Pulmonary artery endothelial cell (primary cell): ENCODE measurements at regions not wholly inside any gene's neighbourhood (a gene's known extent, or its start where the extent isn't known, plus 50 kb on each side); places are given as distances from the start of the nearest gene placed in this dataset.
"Not testable (repeated sequence)": the region's sequence is repeated elsewhere in the genome, so short reads cannot be mapped to it uniquely, and the experiment has no call there.

Experiments used
- DNase-seq: peaks from one replicate; pipeline ENCODE4 v3.0.0-alpha.2; 2011; ENCODE audit warnings: low read depth, low spot score

- no peak for DNase-seq
Measured at GRCh38 chr12:124476011-124476400, 91.4 kb downstream of the NCOR2 start.

- no peak for DNase-seq
Measured at GRCh38 chr12:124475295-124476010, 92.0 kb downstream of the NCOR2 start.

DNA sequence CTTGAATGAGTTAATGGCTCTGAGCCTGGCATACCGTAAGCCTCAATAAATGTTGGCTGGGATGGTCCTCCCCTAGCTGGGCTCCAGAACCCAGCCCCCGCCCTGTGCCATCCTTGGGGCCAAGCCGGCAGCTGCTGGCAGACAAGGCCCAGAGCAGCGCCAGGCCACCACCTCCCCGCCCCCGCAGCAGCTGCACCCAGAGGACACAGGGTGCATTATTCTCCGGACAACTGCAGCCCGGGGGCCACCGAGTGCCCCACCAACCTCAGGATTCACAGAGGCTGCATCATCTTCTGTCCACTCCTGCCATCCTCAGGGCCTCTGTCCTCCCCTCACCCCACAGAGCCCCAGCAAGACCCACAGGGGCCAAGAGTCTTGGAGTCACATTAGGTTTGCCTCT is 92.7 kb downstream of the NCOR2 start:
- no peak for DNase-seq

DNA sequence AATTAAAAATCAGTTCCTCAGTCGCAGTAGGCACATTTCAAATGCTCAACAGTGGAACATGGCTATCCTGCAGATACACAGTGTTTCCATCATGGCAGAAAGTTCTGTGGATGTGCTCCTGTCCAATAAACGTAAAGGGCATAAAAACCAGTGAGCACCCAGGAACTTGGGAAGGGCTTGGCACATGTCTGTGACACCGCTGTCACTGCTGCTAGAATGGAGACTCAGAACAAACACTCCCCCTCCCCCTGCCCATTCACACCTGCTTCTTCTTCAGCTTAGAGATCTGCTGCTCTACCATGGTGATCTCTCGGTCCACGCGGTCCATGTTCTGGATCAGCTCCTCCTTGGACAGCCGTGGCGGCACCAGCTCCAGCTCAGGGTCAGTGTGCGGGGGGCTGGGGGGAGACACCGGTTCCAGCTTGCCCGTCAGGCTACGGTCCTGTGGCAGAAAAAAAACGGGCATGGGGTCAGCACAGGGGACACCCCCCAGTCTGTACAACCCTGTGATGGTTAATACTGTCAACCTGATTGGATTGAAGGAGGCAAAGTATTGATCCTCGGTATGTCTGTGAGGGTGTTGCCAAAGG is 94.6 kb downstream of the NCOR2 start:
- no peak for DNase-seq

- DNase-seq, result no peak
Measured at GRCh38 chr12:124471828-124472227, 95.6 kb downstream of the NCOR2 start.

- no peak for DNase-seq
Measured at GRCh38 chr12:124470806-124471205, 96.6 kb downstream of the NCOR2 start.

DNA sequence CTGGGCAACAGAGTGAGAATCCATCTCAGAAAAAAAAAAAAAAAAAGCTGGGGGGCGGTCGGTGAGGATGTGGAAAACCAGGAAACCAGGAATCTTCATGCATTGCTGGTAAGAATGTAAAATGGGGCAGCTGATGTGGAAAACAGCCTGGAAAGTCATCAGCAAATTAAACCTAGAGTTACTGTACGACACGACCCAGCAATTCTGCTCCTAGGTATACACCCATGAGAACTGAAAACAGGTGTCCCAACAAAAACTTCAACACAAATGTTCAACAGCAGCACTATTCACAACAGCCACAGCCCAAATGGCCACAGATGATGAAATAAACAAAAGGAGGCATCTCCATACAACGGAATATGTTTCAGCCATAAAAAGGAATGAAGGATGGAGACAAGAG is 97.3 kb downstream of the NCOR2 start:
- DNase-seq, result no peak

DNA sequence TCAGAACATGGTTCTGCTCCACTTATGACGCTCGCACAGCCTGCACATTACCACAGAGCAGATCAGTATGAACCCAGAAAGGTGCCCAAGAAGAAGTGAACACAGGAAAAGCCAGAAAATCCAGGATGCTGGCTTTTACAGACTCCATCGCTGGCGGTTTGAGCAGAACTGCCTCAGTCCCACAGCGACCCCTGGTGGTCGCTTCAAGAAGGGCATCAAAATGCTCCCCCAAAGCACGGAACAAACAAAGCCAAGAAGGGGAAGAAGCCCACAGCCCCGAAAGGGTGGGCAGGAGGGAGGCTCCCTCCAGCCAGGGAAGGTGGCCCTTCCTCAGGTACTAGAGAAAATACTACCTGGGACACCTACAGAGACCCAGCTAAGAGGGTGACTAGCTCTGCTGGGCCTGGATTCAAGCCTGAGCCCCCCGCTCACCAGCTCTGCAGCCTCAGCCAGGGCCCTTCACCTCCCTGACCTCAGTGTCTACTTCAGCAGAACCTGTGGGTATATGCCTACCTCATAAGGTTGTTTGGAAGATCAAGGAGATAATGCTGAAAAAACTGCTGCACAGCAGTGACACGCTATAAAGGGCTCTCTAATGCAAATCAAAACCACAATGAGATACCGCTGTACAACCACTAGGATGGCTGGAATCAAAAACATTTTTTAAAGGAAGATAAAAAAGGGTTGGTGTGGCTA is 98.1 kb downstream of the NCOR2 start:
- no peak for DNase-seq

- DNase-seq, result not testable (repeated sequence)
Measured at GRCh38 chr12:124467549-124467948, 99.9 kb downstream of the NCOR2 start.

- peak; percentile 54 for DNase-seq
Measured at GRCh38 chr12:124466216-124467128, 100.9 kb downstream of the NCOR2 start.

DNA sequence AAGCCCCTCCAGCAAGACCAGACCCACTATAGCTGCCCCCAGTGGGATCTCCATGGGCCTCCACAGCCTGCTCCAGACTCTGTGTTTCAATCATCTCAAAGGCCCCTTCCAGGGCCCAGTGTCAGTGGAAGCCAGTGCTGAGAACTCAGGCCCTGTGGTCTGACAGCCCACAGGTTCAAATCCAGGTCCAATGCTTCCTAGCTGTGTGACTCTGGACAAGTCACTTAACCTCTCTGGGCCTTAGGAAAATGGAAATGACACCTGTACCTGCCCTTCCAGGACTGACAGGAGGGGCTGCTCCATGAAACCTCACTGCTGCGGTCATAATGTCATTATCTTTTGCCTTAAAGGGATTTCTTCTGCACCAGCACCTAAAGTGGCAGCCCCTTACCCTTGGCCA is 101.9 kb downstream of the NCOR2 start:
- no peak for DNase-seq

DNA sequence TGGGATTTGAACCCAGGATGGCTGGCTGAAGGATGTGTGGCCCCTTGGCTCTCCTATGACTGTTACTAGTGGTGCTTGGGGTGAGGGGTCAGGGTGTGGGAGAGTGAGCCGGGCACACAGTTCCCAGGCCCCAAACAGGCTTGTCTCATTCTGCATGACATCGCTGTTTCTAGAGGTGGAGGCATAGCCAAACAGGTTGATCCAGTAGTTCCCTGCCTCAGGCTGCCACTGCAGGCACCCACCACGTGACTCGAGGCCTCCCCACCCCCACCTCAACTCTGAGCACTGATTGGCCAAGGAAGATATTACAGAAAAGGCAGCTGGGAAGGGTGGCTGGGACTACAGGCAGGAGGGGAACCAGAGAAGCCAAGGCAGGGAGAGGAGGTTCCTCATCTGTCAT is 102.6 kb downstream of the NCOR2 start:
- no peak for DNase-seq

- no peak for DNase-seq
Measured at GRCh38 chr12:124464062-124464461, 103.3 kb downstream of the NCOR2 start.

DNA sequence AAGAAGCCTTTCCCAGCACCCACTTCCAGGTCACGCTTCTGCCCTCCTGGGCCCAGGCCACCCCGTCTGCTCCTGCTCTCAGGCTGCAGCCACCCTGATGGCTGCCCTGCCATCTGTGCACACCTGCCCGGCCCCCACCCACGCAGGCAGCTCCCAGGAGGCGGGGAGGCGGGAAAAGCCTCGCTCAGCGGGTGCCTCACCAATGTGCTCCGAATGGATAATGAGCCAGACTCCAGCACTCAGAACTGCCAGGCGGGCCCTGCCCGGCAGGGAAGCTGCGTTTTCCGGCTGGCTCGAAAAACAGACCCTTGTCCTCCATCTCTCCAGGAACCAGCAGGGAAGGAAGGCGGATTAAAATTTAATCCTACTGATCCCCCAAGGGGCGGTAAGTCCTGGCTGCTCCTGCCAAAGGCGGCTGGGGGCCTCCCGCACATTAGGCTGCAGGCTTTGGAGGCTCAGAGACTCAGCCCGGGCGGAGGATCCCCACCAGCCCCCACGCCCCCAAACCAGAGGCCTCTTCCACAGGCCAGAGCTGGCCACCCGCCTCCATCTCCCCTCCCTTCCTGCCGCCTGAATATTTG is 104.0 kb downstream of the NCOR2 start:
- DNase-seq, result no peak

DNA sequence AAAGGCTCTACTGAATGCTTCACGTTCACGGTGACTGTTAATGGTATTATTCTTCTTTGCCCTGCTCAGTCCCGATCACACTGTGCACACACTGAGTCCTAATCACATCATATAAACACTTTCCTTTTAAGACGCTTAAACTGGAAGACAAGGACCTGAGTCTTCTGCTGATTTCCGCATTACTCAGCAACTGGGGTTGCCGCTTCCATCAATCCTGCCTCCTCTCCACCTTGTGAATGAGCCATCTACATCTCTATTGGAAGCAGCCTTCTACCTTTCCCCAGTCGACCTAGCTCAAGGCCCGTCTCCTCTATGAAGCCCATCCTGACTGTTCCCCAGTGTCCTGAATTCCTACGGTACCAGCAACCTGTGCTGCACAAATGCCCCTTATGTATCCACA is 104.7 kb downstream of the NCOR2 start:
- no peak for DNase-seq

- DNase-seq, result no peak
Measured at GRCh38 chr12:124461851-124462623, 105.4 kb downstream of the NCOR2 start.

DNA sequence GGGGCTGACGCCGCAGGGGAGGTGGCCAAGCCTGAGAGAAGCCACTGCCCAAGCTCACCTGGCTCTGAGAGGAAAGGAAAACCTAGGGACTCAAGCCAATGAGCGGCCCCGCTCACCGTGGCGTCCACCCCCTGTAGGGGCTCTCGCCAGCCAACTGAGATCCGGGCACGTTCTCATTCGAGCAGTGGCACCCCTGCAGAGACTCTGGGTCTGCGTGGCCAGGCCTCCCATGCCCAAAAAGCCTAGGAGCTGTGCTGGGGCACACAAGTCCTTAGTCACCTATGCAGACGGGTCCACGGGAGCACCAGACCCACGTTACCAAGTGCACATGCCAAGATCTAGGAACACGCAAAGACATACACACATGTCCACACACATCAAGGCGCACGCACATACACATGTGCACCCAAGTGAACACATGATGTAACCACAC is 106.2 kb downstream of the NCOR2 start:
- DNase-seq, result no peak

GRCh38 chr12:124460771-124461170 is 106.6 kb downstream of the NCOR2 start:
- DNase-seq, result no peak

- no peak for DNase-seq
Measured at GRCh38 chr12:124459852-124460645, 107.4 kb downstream of the NCOR2 start.
